ENCODE measurements at regions not wholly inside any gene's neighbourhood (a gene's known extent, or its start where the extent isn't known, plus 50 kb on each side); places are given as distances from the start of the nearest gene placed in this dataset.

DNA sequence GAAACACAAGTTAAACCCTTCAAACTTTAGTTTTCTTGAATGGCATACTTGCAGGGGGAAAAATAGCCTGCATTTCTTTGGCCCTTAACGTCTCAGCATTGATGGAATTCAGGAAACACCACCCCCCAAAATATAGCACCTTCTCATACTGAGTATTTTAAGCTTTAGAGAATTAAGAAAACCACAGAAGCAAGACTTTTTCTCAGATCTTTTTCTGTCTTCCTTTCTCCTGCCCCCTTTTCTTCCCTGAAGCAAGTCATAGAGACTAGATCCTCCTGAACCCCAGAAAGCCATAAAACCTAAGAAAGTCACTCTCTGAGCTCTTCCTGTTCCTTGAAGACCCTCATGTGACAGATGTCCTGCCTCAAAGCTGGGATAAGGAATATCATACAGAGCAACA is 1069.9 kb downstream of the EFNA5 start (continued):
- TF ChIP-seq FOXA2 (IDR thresholded peaks at IDR 0.05) (no peak), RAD21 (IDR thresholded peaks at IDR 0.05) (no peak), HNF4G (IDR thresholded peaks at IDR 0.05) (no peak)
- TF ChIP-seq, protein P1, sequence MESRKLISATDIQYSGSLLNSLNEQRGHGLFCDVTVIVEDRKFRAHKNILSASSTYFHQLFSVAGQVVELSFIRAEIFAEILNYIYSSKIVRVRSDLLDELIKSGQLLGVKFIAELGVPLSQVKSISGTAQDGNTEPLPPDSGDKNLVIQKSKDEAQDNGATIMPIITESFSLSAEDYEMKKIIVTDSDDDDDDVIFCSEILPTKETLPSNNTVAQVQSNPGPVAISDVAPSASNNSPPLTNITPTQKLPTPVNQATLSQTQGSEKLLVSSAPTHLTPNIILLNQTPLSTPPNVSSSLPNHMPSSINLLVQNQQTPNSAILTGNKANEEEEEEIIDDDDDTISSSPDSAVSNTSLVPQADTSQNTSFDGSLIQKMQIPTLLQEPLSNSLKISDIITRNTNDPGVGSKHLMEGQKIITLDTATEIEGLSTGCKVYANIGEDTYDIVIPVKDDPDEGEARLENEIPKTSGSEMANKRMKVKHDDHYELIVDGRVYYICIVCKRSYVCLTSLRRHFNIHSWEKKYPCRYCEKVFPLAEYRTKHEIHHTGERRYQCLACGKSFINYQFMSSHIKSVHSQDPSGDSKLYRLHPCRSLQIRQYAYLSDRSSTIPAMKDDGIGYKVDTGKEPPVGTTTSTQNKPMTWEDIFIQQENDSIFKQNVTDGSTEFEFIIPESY (IDR thresholded peaks at IDR 0.05) = no peak

DNA sequence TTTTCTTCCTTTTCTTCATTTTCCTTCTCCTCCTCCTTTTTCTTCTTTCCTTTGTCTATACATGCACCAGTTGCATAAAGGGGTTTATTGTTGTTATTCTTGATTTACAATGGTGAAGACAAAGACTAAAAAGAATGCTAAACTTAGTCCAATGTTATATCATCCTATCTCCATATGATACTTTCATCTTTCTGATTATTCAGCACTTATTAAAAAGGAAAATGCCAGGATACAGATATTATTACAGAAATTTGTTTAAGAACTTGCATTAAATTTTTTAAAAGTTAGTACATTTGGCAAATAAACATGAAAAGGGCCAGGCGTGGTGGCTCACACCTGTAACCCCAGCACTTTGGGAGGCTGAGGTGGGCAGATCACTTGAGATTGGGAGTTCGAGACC is 1074.9 kb downstream of the EFNA5 start:
- DNase-seq (ENCODE audit: low spot score) = no peak
- H3K27ac ChIP-seq (ENCODE audit: low read depth in 1 of 2, low read length in 2 of 2) = no peak overlapping the region
- no peaks in the 10 kb centered on the region for H3K4me1 ChIP-seq (ENCODE audit: control insufficient read depth in 4 of 4, insufficient read depth in 4 of 4, low read length in 3 of 4)
- no peaks in the 10 kb centered on the region for H3K27me3 ChIP-seq (ENCODE audit: control insufficient read depth in 4 of 4, insufficient read depth in 4 of 4, low read length in 3 of 4)
- H3K9me3 ChIP-seq (ENCODE audit: control insufficient read depth in 4 of 4, low read length in 3 of 4) = no peaks in the 10 kb centered on the region
- H3K4me3 ChIP-seq (ENCODE audit: low read depth in 1 of 3, low read length in 3 of 3) = no peak overlapping the region
- WGBS = 81% methylated on average over 2 of the region's 2 CpGs
- H3K9ac ChIP-seq (ENCODE audit: low read depth in 1 of 2, low read length in 2 of 2) = no peak overlapping the region
- TF ChIP-seq, protein P2, sequence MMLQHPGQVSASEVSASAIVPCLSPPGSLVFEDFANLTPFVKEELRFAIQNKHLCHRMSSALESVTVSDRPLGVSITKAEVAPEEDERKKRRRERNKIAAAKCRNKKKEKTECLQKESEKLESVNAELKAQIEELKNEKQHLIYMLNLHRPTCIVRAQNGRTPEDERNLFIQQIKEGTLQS (IDR thresholded peaks at IDR 0.05) = no peak
- TF ChIP-seq FOXA1 (IDR thresholded peaks at IDR 0.05) (no peak), RAD21 (IDR thresholded peaks at IDR 0.05) (no peak), GABPA (IDR thresholded peaks at IDR 0.05 in 1 of 2, conservative IDR thresholded peaks at IDR 0.05 in 1 of 2) (no peak), JUND (IDR thresholded peaks at IDR 0.05) (no peak)
- TF ChIP-seq, protein P1 (IDR thresholded peaks at IDR 0.05) = no peak
- no peaks in the 10 kb centered on the region for H3K36me3 ChIP-seq (ENCODE audit: control insufficient read depth in 4 of 4, insufficient read depth in 3 of 4, low read depth in 1 of 4, low read length in 3 of 4)

DNA sequence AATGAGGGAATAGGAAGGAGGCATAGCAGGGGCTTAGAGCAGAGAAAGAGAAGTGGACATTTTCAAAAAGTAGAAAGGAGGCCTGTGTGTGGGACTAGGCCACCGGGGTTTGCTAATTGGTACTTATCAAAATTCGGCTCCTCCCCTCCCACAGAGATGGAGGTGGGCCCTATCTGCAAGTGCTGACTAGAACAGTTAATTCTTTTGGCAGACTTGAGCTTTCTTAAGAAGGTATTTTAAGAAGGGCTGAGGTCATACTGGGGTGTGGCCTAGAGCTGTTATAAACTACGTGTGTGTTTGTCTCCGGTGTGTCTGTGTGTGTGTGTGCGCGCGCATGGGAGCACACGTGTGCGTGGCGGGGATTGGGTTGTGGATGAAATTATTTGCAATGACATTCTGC is 1086.5 kb downstream of the EFNA5 start:
- no peaks in the 10 kb centered on the region for H3K36me3 ChIP-seq (ENCODE audit: control insufficient read depth in 4 of 4, insufficient read depth in 3 of 4, low read depth in 1 of 4, low read length in 3 of 4)
- H3K27ac ChIP-seq (ENCODE audit: low read depth in 1 of 2, low read length in 2 of 2) = no peak overlapping the region
- H3K4me3 ChIP-seq (ENCODE audit: low read depth in 1 of 3, low read length in 3 of 3) = no peak overlapping the region
- TF ChIP-seq FOXA1 (IDR thresholded peaks at IDR 0.05) (no peak), GABPA (IDR thresholded peaks at IDR 0.05 in 1 of 2, conservative IDR thresholded peaks at IDR 0.05 in 1 of 2) (no peak), JUND (IDR thresholded peaks at IDR 0.05) (no peak), YY1 (IDR thresholded peaks at IDR 0.05) (no peak)
- no peaks in the 10 kb centered on the region for H3K27me3 ChIP-seq (ENCODE audit: control insufficient read depth in 4 of 4, insufficient read depth in 4 of 4, low read length in 3 of 4)
- 81% methylated on average over 10 of the region's 10 CpGs for WGBS
- no peak overlapping the region for H3K9ac ChIP-seq (ENCODE audit: low read depth in 1 of 2, low read length in 2 of 2)
- DNase-seq (ENCODE audit: low spot score) = no peak
- no peaks in the 10 kb centered on the region for H3K9me3 ChIP-seq (ENCODE audit: control insufficient read depth in 4 of 4, low read length in 3 of 4)
- no peaks in the 10 kb centered on the region for H3K4me1 ChIP-seq (ENCODE audit: control insufficient read depth in 4 of 4, insufficient read depth in 4 of 4, low read length in 3 of 4)

DNA sequence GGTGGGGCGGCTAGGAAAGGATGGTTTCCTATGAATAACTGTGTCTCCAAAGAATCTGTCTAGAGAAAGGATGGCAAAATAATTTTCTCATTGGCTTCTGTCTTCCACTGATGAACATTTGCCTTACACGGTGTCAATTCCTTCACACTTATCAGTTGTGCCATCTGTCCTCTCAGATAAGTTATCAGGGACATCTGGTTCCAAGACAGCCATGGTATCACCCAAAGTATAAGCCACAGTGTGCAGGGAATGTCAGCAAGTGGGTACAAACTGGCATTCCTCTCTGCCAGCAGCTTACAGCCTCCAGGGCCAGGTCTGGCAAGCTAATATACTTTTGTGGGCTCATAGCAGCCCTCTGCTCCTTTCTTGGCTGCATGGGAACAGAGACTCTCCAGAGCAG is 1092.0 kb downstream of the EFNA5 start:
- no peaks in the 10 kb centered on the region for H3K4me1 ChIP-seq (ENCODE audit: control insufficient read depth in 4 of 4, insufficient read depth in 4 of 4, low read length in 3 of 4)
- no peaks in the 10 kb centered on the region for H3K9me3 ChIP-seq (ENCODE audit: control insufficient read depth in 4 of 4, low read length in 3 of 4)
- no peaks in the 10 kb centered on the region for H3K36me3 ChIP-seq (ENCODE audit: control insufficient read depth in 4 of 4, insufficient read depth in 3 of 4, low read depth in 1 of 4, low read length in 3 of 4)
- no peak overlapping the region for H3K4me3 ChIP-seq (ENCODE audit: low read depth in 1 of 3, low read length in 3 of 3)
- no peak overlapping the region for H3K27ac ChIP-seq (ENCODE audit: low read depth in 1 of 2, low read length in 2 of 2)
- TF ChIP-seq YY1 (IDR thresholded peaks at IDR 0.05) = no peak
- TF ChIP-seq FOXA2 (IDR thresholded peaks at IDR 0.05) = no peak
- no peaks in the 10 kb centered on the region for H3K27me3 ChIP-seq (ENCODE audit: control insufficient read depth in 4 of 4, insufficient read depth in 4 of 4, low read length in 3 of 4)
- H3K9ac ChIP-seq (ENCODE audit: low read depth in 1 of 2, low read length in 2 of 2) = no peak overlapping the region
- WGBS = 74% methylated on average over 2 of the region's 2 CpGs
- DNase-seq (ENCODE audit: low spot score) = no peak

All from liver (tissue), 7 donors.